DND-41 (cell line): ENCODE measurements at regions not wholly inside any gene's neighbourhood (a gene's known extent, or its start where the extent isn't known, plus 50 kb on each side); places are given as distances from the start of the nearest gene placed in this dataset.

Experiments used
- ATAC-seq: fragments of 200-7000 bp; cut with Tn5 transposase; 3 replicates; pipeline ENCODE4 v1.9.1; 2021; ENCODE audit warnings: low read depth; ENCODE audit not compliant: insufficient read depth
- DNase-seq: peaks from one replicate; pipeline ENCODE4 v3.0.0-alpha.2; 2020
- H2AFZ ChIP-seq: 2 replicates; pipeline ENCODE4 v1.6.0; 2012; ENCODE audit warnings: low read depth, low read length
- H3K27ac ChIP-seq: 2 replicates; pipeline ENCODE4 v1.5.1; 2012; ENCODE audit warnings: low read length, inconsistent platforms
- H3K27me3 ChIP-seq: fragments of 200-600 bp; sonication (generic); 2 replicates; pipeline ENCODE4 v1.6.0; 2012; ENCODE audit warnings: low read length, mild to moderate bottlenecking, inconsistent platforms; ENCODE audit not compliant: insufficient read depth, poor library complexity
- H3K36me3 ChIP-seq: 2 replicates; pipeline ENCODE4 v1.5.1; 2012; ENCODE audit warnings: low read length, inconsistent platforms; ENCODE audit not compliant: insufficient read depth
- H3K4me1 ChIP-seq: 2 replicates; pipeline ENCODE4 v1.5.1; 2012; ENCODE audit warnings: mild to moderate bottlenecking, low read length; ENCODE audit not compliant: insufficient read depth
- H3K4me2 ChIP-seq: 2 replicates; pipeline ENCODE4 v1.6.0; 2012; ENCODE audit warnings: mild to moderate bottlenecking, moderate library complexity, low read length, inconsistent platforms; ENCODE audit not compliant: insufficient read depth
- H3K4me3 ChIP-seq, 2 experiments: fragments of 200-600 bp in 1 of 2; shearing (Covaris generic) in 1 of 2; 2 replicates each; pipeline ENCODE4 v1.5.1; 2012 to 2016; ENCODE audit warnings: inconsistent platforms in 2 of 2, low read length in 2 of 2, mild to moderate bottlenecking in 2 of 2, low read depth in 1 of 2, moderate library complexity in 1 of 2
- H3K79me2 ChIP-seq: 2 replicates; pipeline ENCODE4 v1.6.0; 2012; ENCODE audit warnings: low read length, inconsistent platforms; ENCODE audit not compliant: insufficient read depth
- H3K9ac ChIP-seq: 2 replicates; pipeline ENCODE4 v1.6.0; 2012; ENCODE audit warnings: low read depth, mild to moderate bottlenecking, inconsistent platforms, low read length, moderate library complexity
- H3K9me3 ChIP-seq: 2 replicates; pipeline ENCODE4 v1.5.1; 2012; ENCODE audit warnings: low read length, moderate library complexity, mild to moderate bottlenecking, inconsistent platforms; ENCODE audit not compliant: insufficient read depth, severe bottlenecking
- H4K20me1 ChIP-seq: 2 replicates; pipeline ENCODE4 v1.6.0; 2012; ENCODE audit warnings: low read length; ENCODE audit not compliant: insufficient read depth
- CTCF ChIP-seq: IDR thresholded peaks from 2 replicates; pipeline ENCODE4 v1.5.1; 2012; ENCODE audit warnings: borderline replicate concordance, low read length, moderate library complexity, mild to moderate bottlenecking; ENCODE audit not compliant: poor library complexity, severe bottlenecking; ENCODE audit errors: extremely low read depth
- EZH2 ChIP-seq: IDR thresholded peaks from 3 replicates; pipeline ENCODE4 v1.6.1; 2012; ENCODE audit warnings: borderline replicate concordance, low read depth, mild to moderate bottlenecking, moderate library complexity, low read length, inconsistent platforms; ENCODE audit not compliant: severe bottlenecking

- H3K27me3 ChIP-seq, result no peaks in the 10 kb centered on the region
- no peaks in the 10 kb centered on the region for H3K9me3 ChIP-seq
- no peaks in the 10 kb centered on the region for H3K4me1 ChIP-seq
- no peak for DNase-seq
- H3K9ac ChIP-seq, result no peak overlapping the region
- no peak overlapping the region for H3K4me3 ChIP-seq
- no peak overlapping the region for H3K27ac ChIP-seq
- TF ChIP-seq EZH2 (no peak), CTCF (no peak)
- no peaks in the 10 kb centered on the region for H3K79me2 ChIP-seq
- no peaks in the 10 kb centered on the region for H3K36me3 ChIP-seq
- ATAC-seq, result no peak
- no peak overlapping the region for H2AFZ ChIP-seq
- H4K20me1 ChIP-seq, result no peaks in the 10 kb centered on the region
- H3K4me2 ChIP-seq, result no peak overlapping the region
These were observed 365.9 kb upstream of the C9orf72 start for GRCh38 chr9:27939186-27939585.

GRCh38 chr9:27940535-27940934, 367.3 kb upstream of the C9orf72 start:
- H3K27ac ChIP-seq, result no peak overlapping the region
- H4K20me1 ChIP-seq, result no peaks in the 10 kb centered on the region
- H3K4me1 ChIP-seq, result no peaks in the 10 kb centered on the region
- H3K79me2 ChIP-seq, result no peaks in the 10 kb centered on the region
- no peak overlapping the region for H2AFZ ChIP-seq
- no peaks in the 10 kb centered on the region for H3K36me3 ChIP-seq
- H3K4me3 ChIP-seq, result no peak overlapping the region
- H3K27me3 ChIP-seq, result no peaks in the 10 kb centered on the region
- H3K9ac ChIP-seq, result no peak overlapping the region
- no peaks in the 10 kb centered on the region for H3K9me3 ChIP-seq
- ATAC-seq (no peak), DNase-seq (no peak)
- no peak for TF ChIP-seq EZH2
- no peak for TF ChIP-seq CTCF
- no peak overlapping the region for H3K4me2 ChIP-seq

- no peaks in the 10 kb centered on the region for H3K79me2 ChIP-seq
- no peak for DNase-seq
- TF ChIP-seq CTCF, result no peak
- no peak for TF ChIP-seq EZH2
- no peak overlapping the region for H2AFZ ChIP-seq
- H4K20me1 ChIP-seq, result no peaks in the 10 kb centered on the region
- no peak overlapping the region for H3K4me2 ChIP-seq
- no peak for ATAC-seq
- no peaks in the 10 kb centered on the region for H3K36me3 ChIP-seq
- H3K9ac ChIP-seq, result no peak overlapping the region
- no peak overlapping the region for H3K4me3 ChIP-seq
- no peaks in the 10 kb centered on the region for H3K9me3 ChIP-seq
- no peak overlapping the region for H3K27ac ChIP-seq
- no peaks in the 10 kb centered on the region for H3K4me1 ChIP-seq
- no peaks in the 10 kb centered on the region for H3K27me3 ChIP-seq
These were observed 370.2 kb upstream of the C9orf72 start for GRCh38 chr9:27943501-27943900.

GRCh38 chr9:27945386-27945785, 372.1 kb upstream of the C9orf72 start:
- ATAC-seq, result no peak
- Histone ChIP-seq H3K9ac (no peak overlapping the region), H4K20me1 (no peaks in the 10 kb centered on the region), H3K36me3 (no peaks in the 10 kb centered on the region), H3K27ac (no peak overlapping the region), H3K27me3 (no peaks in the 10 kb centered on the region), H3K4me3 (no peak overlapping the region), H2AFZ (no peak overlapping the region), H3K4me1 (no peaks in the 10 kb centered on the region), H3K9me3 (no peaks in the 10 kb centered on the region), H3K4me2 (no peak overlapping the region), H3K79me2 (no peaks in the 10 kb centered on the region)
- DNase-seq, result no peak
- TF ChIP-seq EZH2 (no peak), CTCF (no peak)
